BLaER1 treated with 17β-estradiol and CSF1 and Interleukin-3, amounts not matched to agents 10 nM and 100 nM (cell line): ENCODE measurements at regions not wholly inside any gene's neighbourhood (a gene's known extent, or its start where the extent isn't known, plus 50 kb on each side); places are given as distances from the start of the nearest gene placed in this dataset.

ENCODE experiments used
- H3K27ac ChIP-seq, 11 experiments: shearing (Covaris generic); formaldehyde crosslinking; 2 replicates each; pipeline ENCODE4 v1.8.1; 2022
- H3K27me3 ChIP-seq, 11 experiments: shearing (Covaris generic); formaldehyde crosslinking; 2 replicates each; pipeline ENCODE4 v1.8.1; 2022
- H3K36me3 ChIP-seq, 11 experiments: shearing (Covaris generic); formaldehyde crosslinking; 2 replicates each; pipeline ENCODE4 v1.8.1; 2022
- H3K4me1 ChIP-seq, 10 experiments: shearing (Covaris generic); formaldehyde crosslinking; 2 replicates each; pipeline ENCODE4 v1.8.1; 2022
- H3K4me2 ChIP-seq, 11 experiments: shearing (Covaris generic); formaldehyde crosslinking; 2 replicates each; pipeline ENCODE4 v1.8.1; 2022
- H3K4me3 ChIP-seq, 10 experiments: shearing (Covaris generic); formaldehyde crosslinking; 2 replicates each; pipeline ENCODE4 v1.8.1; 2022
- H3K9ac ChIP-seq, 11 experiments: shearing (Covaris generic); formaldehyde crosslinking; 2 replicates each; pipeline ENCODE4 v1.8.1; 2022
- H3K9me3 ChIP-seq, 11 experiments: shearing (Covaris generic); formaldehyde crosslinking; replicated peaks in 1 of 11; 2 replicates each; pipeline ENCODE4 v1.8.1; 2022
- H4K20me1 ChIP-seq, 11 experiments: shearing (Covaris generic); formaldehyde crosslinking; 2 replicates each; pipeline ENCODE4 v1.8.1; 2022
- Cebpa-rat ChIP-seq, 11 experiments: shearing (Covaris generic); IDR thresholded peaks; 2 replicates each; pipeline ENCODE4 v1.8.1; 2022

DNA sequence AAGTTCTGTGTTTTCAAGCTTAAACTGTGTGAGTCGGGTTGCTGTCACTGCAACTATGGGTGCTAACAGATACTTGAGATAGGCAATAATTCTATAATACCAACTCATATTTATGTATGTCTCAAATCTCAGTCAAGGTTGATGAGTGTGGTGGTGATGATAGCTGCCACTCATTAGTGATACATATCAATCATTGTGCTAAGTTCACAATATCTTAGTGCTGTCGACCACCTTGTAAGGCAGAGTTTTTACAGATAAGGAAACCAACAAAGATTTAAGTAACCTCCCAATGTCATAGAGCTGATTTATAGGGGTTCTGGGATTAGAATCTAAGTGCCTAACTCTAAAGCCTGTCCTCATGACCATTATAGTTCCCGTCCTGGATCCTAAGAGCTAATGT, 82.5 kb downstream of the ELAPOR2 start:
- Histone ChIP-seq H3K27me3 (no peaks in the 10 kb centered on the region), H3K9ac (no peak overlapping the region), H3K4me1 (no peaks in the 10 kb centered on the region; a peak in 1 of 20 replicates), H3K27ac (no peak overlapping the region), H3K9me3 (peaks cover 0 to 7% (median 0%) of the 10 kb centered on the region in 11 experiments; a peak in 4 of 22 replicates), H3K4me2 (no peak overlapping the region), H4K20me1 (no peaks in the 10 kb centered on the region), H3K4me3 (no peak overlapping the region), H3K36me3 (no peaks in the 10 kb centered on the region)
- no peak for TF ChIP-seq Cebpa-rat (IDR thresholded peaks at IDR 0.05)

DNA sequence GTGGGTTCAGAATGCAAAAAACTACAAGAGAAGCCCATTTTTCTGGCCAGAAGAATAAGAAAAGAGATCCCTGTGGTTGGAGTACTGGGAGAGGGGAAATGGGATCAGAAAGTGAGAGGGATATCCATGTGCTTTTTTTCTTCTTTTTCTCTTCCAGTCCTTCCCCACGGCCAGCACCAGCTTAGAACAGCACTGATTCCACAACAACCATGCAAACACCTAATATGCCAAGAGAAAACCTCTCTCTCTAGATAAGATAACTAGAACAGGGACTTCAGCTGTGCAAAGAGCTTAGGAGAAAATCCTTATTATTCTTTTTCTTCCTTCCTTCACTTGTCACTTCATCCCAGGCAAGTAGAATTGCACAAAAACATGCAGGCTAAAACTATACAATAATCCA, 83.5 kb downstream of the ELAPOR2 start:
- H3K9ac ChIP-seq, result no peak overlapping the region
- H3K27me3 ChIP-seq, result no peaks in the 10 kb centered on the region
- H3K27ac ChIP-seq, result no peak overlapping the region
- no peak overlapping the region for H3K4me3 ChIP-seq
- H3K36me3 ChIP-seq, result no peaks in the 10 kb centered on the region
- TF ChIP-seq Cebpa-rat (IDR thresholded peaks at IDR 0.05), result no peak
- no peak overlapping the region for H3K4me2 ChIP-seq
- no peaks in the 10 kb centered on the region for H4K20me1 ChIP-seq
- no peaks in the 10 kb centered on the region; a peak in 1 of 20 replicates for H3K4me1 ChIP-seq
- no peaks in the 10 kb centered on the region for H3K9me3 ChIP-seq

DNA sequence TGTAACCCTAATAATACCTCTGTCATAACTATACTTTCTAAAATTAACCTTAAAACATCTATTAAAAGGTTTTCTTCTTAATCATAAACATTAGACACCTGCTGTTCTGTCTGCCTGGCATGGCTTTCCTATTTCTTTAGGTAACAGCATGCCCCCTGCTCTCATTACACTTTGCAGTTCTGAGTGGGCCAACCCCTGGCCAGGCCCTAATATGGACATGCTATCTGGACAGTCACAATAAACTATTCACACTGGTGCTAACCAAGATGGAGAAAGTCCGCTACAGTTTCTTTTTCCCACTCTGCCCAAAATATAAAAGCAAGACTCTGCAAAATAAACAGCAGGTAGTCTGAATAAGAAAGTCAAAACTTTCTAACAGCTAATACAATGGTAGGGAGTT, 84.0 kb downstream of the ELAPOR2 start:
- Histone ChIP-seq H3K4me3 (no peak overlapping the region), H3K27me3 (no peaks in the 10 kb centered on the region), H3K9ac (no peak overlapping the region), H3K4me1 (no peaks in the 10 kb centered on the region), H4K20me1 (no peaks in the 10 kb centered on the region), H3K9me3 (no peaks in the 10 kb centered on the region), H3K27ac (no peak overlapping the region), H3K36me3 (no peaks in the 10 kb centered on the region), H3K4me2 (no peak overlapping the region)
- no peak for TF ChIP-seq Cebpa-rat (IDR thresholded peaks at IDR 0.05)

DNA sequence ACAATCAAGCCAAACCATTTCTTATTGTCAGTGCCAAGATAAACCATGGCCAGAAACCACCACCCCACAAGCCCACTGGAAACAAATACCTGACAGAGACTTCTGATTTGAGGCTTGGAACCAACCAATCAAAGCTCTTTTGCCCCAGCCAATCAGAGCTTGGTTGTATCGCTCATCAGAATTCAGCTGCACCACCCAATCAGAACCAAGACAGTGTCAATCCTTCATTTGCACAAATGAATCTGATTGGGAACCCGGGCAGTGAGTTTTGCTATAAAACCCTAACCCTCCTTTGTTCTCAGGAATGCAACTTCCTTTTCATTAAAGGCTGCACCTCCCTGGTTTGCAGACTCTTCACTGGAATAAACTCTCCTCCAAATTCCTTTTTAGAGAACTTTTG, 87.4 kb downstream of the ELAPOR2 start:
- Histone ChIP-seq H3K9me3 (no peaks in the 10 kb centered on the region), H3K9ac (no peak overlapping the region), H3K27ac (no peak overlapping the region), H3K27me3 (no peaks in the 10 kb centered on the region), H4K20me1 (no peaks in the 10 kb centered on the region), H3K4me3 (no peak overlapping the region), H3K36me3 (no peaks in the 10 kb centered on the region), H3K4me1 (no peaks in the 10 kb centered on the region), H3K4me2 (no peak overlapping the region)
- no peak for TF ChIP-seq Cebpa-rat (IDR thresholded peaks at IDR 0.05)

DNA sequence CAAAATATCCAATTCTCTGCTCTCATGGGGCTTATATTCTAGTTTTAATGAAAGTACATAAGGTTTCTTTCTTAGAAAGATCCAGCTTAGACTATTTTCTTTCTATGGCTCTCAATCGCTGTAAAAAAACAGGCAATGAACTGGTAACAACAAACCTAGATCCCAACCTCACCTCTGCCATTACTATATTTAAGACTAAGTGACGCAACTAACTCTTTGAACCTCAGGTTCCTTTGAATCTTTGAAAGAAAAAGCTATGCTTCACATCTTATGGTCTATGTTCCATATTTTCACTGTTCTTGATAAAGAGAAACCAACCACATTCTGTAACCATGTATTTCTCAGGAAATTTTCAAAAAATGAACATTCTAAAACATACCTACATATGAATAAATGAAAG, 88.5 kb downstream of the ELAPOR2 start:
- H3K4me1 ChIP-seq, result no peaks in the 10 kb centered on the region
- H3K9ac ChIP-seq, result no peak overlapping the region
- H3K27ac ChIP-seq, result no peak overlapping the region
- H3K36me3 ChIP-seq, result no peaks in the 10 kb centered on the region
- no peak overlapping the region for H3K4me2 ChIP-seq
- no peaks in the 10 kb centered on the region for H4K20me1 ChIP-seq
- no peak for TF ChIP-seq Cebpa-rat (IDR thresholded peaks at IDR 0.05)
- no peak overlapping the region for H3K4me3 ChIP-seq
- no peaks in the 10 kb centered on the region for H3K27me3 ChIP-seq
- no peaks in the 10 kb centered on the region for H3K9me3 ChIP-seq

DNA sequence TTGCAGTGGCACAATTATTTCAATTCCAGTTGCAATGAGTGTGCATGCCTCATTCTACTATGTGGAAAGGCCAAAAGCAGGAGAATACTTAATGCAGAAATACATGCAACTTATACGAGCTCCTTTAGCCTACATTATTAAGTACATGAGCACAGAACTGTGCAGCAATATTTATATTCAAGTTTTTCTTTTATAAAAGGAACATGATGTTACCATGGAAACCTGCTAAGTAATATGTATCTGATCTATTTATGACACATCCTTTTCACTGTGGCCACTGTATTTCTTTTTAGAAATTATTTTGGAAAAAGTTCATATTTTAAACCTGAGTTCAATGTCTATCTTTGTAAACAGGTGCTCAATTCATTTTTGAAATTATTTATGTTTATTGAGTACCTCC, 88.9 kb downstream of the ELAPOR2 start:
- H3K27me3 ChIP-seq, result no peaks in the 10 kb centered on the region
- no peak overlapping the region for H3K9ac ChIP-seq
- H3K27ac ChIP-seq, result no peak overlapping the region
- no peak overlapping the region for H3K4me2 ChIP-seq
- no peak overlapping the region for H3K4me3 ChIP-seq
- H4K20me1 ChIP-seq, result no peaks in the 10 kb centered on the region
- H3K4me1 ChIP-seq, result no peaks in the 10 kb centered on the region
- no peaks in the 10 kb centered on the region for H3K9me3 ChIP-seq
- TF ChIP-seq Cebpa-rat (IDR thresholded peaks at IDR 0.05), result no peak
- H3K36me3 ChIP-seq, result no peaks in the 10 kb centered on the region

DNA sequence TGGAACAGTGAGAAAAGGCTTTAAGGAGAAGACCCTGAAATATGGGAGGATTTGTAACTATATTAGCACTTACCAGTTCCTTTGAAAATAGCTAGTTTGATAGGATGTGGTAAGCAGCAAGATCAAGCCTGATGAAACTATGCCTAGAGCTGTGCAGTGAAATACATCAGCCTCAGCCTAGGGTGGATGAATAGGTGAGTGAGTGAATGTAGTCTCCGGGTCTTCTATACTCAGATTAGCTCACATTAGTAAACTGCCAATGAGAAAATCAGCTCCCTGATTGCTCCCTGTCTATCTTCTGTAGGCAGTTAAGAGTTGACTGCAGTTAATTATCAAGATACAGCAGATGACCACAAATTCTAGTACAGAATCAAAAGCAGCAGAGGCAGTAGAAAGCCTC, 89.6 kb downstream of the ELAPOR2 start:
- no peaks in the 10 kb centered on the region for H4K20me1 ChIP-seq
- H3K4me2 ChIP-seq, result no peak overlapping the region
- no peak overlapping the region for H3K4me3 ChIP-seq
- TF ChIP-seq Cebpa-rat (IDR thresholded peaks at IDR 0.05), result no peak
- H3K4me1 ChIP-seq, result no peaks in the 10 kb centered on the region
- no peak overlapping the region for H3K27ac ChIP-seq
- H3K36me3 ChIP-seq, result no peaks in the 10 kb centered on the region
- H3K9ac ChIP-seq, result no peak overlapping the region
- H3K27me3 ChIP-seq, result no peaks in the 10 kb centered on the region
- no peaks in the 10 kb centered on the region for H3K9me3 ChIP-seq

DNA sequence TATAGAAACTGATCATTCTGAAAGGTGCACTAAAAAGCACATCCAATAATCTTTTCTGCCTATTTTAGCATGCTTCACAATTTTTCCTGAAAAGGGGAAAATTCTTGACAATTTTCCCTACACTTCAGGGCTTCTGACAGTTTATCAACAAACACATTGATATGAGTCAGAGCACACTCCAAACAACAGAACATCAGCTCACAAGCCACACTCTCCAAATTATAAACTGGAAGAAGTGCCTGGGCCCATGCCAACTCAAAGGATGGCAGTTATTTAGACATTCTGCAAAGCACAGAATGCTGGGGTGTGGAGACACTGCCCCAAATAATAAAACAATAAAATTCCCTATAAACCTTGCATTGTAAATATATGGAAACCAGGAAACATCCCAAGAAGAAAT, 90.8 kb downstream of the ELAPOR2 start:
- Histone ChIP-seq H4K20me1 (no peaks in the 10 kb centered on the region), H3K9ac (no peak overlapping the region), H3K4me2 (no peak overlapping the region), H3K27me3 (no peaks in the 10 kb centered on the region), H3K4me3 (no peak overlapping the region), H3K9me3 (no peaks in the 10 kb centered on the region), H3K4me1 (no peaks in the 10 kb centered on the region), H3K27ac (no peak overlapping the region), H3K36me3 (no peaks in the 10 kb centered on the region)
- no peak for TF ChIP-seq Cebpa-rat (IDR thresholded peaks at IDR 0.05)

DNA sequence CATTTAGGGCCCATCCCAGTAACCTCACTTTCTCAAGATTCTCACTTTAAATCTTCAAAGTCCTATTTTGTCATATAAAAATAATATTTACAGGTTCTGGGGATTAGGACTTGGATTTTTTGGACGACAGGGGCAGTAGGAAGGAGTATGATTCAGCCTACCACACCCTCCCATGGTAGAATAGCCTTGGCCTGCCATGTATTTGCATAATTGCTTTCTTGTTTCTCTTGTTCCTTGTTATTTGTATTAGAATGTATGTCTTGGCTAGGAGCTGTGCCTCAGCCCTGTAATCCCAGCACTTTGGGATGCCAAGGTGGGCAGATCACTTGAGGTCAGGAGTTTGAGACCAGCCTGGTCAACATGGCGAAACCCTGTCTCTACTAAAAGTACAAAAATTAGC, 92.5 kb downstream of the ELAPOR2 start:
- Histone ChIP-seq H3K9ac (no peak overlapping the region), H3K36me3 (no peaks in the 10 kb centered on the region), H4K20me1 (no peaks in the 10 kb centered on the region), H3K27me3 (no peaks in the 10 kb centered on the region), H3K27ac (no peak overlapping the region), H3K4me2 (no peak overlapping the region), H3K4me3 (no peak overlapping the region), H3K4me1 (no peaks in the 10 kb centered on the region), H3K9me3 (no peaks in the 10 kb centered on the region)
- no peak for TF ChIP-seq Cebpa-rat (IDR thresholded peaks at IDR 0.05)

DNA sequence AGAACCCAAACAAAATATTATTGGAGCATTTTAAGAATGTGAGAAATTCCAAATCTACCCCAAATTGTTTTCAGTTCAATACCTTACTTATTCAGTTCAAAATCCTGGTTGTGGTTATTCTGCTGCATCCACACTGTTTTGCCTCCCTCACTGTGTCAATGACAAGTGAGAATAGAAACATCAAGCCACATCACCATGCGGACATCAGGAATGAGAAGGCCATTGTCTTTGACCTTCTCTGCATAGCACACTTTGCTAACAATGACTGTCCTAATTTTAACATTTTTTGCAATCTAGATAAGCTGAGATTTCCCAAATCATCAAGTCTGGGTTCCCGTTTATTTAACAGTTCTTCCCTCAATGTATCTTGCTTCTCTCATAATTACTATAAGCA, 93.7 kb downstream of the ELAPOR2 start:
- TF ChIP-seq Cebpa-rat (IDR thresholded peaks at IDR 0.05), result no peak
- Histone ChIP-seq H3K27me3 (no peaks in the 10 kb centered on the region), H3K9ac (no peak overlapping the region), H3K36me3 (no peaks in the 10 kb centered on the region), H3K9me3 (no peaks in the 10 kb centered on the region), H3K4me2 (no peak overlapping the region), H3K27ac (no peak overlapping the region), H3K4me3 (no peak overlapping the region), H4K20me1 (no peaks in the 10 kb centered on the region), H3K4me1 (no peaks in the 10 kb centered on the region)
